IMR-90 (cell line): ENCODE measurements at regions not wholly inside any gene's neighbourhood (a gene's known extent, or its start where the extent isn't known, plus 50 kb on each side); places are given as distances from the start of the nearest gene placed in this dataset.

ENCODE experiments used
- ATAC-seq: fragments of 200-7000 bp; cut with Tn5 transposase; 2 replicates; pipeline ENCODE4 v1.9.1; 2020; ENCODE audit warnings: low read depth, mild to moderate bottlenecking, moderate library complexity
- BruUV-seq: library from RNA; stranded (reverse); fragments of 400-500 nt; replicated peaks from 2 replicates; lab custom pipeline; 2021; lab: Mats Ljungman, UMichigan
- CTCF ChIA-PET: fragments of 300-600 bp; formaldehyde crosslinking; extraction: SDS; loops from one replicate; lab custom pipeline; 2021; ENCODE audit warnings: antibody characterized with exemption; lab: Yijun Ruan, JAX
- POLR2A ChIA-PET: fragments of 300-600 bp; sonication (Branson Sonifier 250); formaldehyde crosslinking; loops from one replicate; lab custom pipeline; 2022; ENCODE audit warnings: antibody characterized with exemption; ENCODE audit not compliant: unreplicated experiment; lab: Charles Lee
- DNase-seq: peaks from one replicate; pipeline ENCODE4 v3.0.0; 2013
- H2AFZ ChIP-seq: replicated peaks from 2 replicates; pipeline ENCODE3; 2013; ENCODE audit warnings: low read length, mild to moderate bottlenecking; ENCODE audit not compliant: poor library complexity
- H2AK5ac ChIP-seq: 2 replicates; pipeline ENCODE4 v1.6.1; 2013; ENCODE audit warnings: low read depth, low read length, inconsistent platforms
- H2AK9ac ChIP-seq: replicated peaks from 2 replicates; pipeline ENCODE3; 2013; ENCODE audit warnings: mild to moderate bottlenecking, low read depth, low read length, moderate library complexity; ENCODE audit not compliant: poor library complexity
- H2BK120ac ChIP-seq: 2 replicates; pipeline ENCODE4 v1.6.1; 2013; ENCODE audit warnings: low read depth, low read length, inconsistent platforms
- H2BK15ac ChIP-seq: 3 replicates; pipeline ENCODE4 v1.6.1; 2013; ENCODE audit warnings: low read depth, low read length, inconsistent platforms
- H2BK20ac ChIP-seq: 2 replicates; pipeline ENCODE4 v1.6.1; 2013; ENCODE audit warnings: low read depth, mild to moderate bottlenecking, inconsistent platforms, low read length, moderate library complexity
- H2BK5ac ChIP-seq: 2 replicates; pipeline ENCODE4 v1.6.1; 2013; ENCODE audit warnings: mild to moderate bottlenecking, low read depth, low read length, inconsistent platforms; ENCODE audit not compliant: poor library complexity, severe bottlenecking
- H3K14ac ChIP-seq: replicated peaks from 2 replicates; pipeline ENCODE4 v1.6.1; 2013; ENCODE audit warnings: low read depth, low read length, inconsistent platforms
- H3K18ac ChIP-seq: 2 replicates; pipeline ENCODE4 v1.6.1; 2013; ENCODE audit warnings: low read depth, low read length, control low read depth
- H3K23ac ChIP-seq: 2 replicates; pipeline ENCODE4 v1.6.1; 2013; ENCODE audit warnings: low read depth, low read length, inconsistent platforms
- H3K27ac ChIP-seq: 2 replicates; pipeline ENCODE4 v1.5.1; 2013; ENCODE audit warnings: mild to moderate bottlenecking, control low read depth, low read length; ENCODE audit not compliant: insufficient read depth
- H3K27me3 ChIP-seq: 2 replicates; pipeline ENCODE4 v1.6.1; 2013; ENCODE audit warnings: low read length; ENCODE audit not compliant: control insufficient read depth, insufficient read depth
- H3K36me3 ChIP-seq: 2 replicates; pipeline ENCODE4 v1.6.1; 2013; ENCODE audit warnings: low read length, mixed read lengths; ENCODE audit not compliant: control insufficient read depth, insufficient read depth
- H3K4ac ChIP-seq: 2 replicates; pipeline ENCODE4 v1.6.1; 2013; ENCODE audit warnings: low read depth, low read length, inconsistent platforms
- H3K4me1 ChIP-seq: 2 replicates; pipeline ENCODE4 v1.6.1; 2013; ENCODE audit warnings: low read length, mixed read lengths; ENCODE audit not compliant: control insufficient read depth, insufficient read depth
- H3K4me2 ChIP-seq: 2 replicates; pipeline ENCODE4 v1.6.1; 2013; ENCODE audit warnings: low read depth, mild to moderate bottlenecking, control low read depth, low read length, moderate library complexity
- H3K4me3 ChIP-seq: 2 replicates; pipeline ENCODE4 v1.5.1; 2013; ENCODE audit warnings: low read depth, mild to moderate bottlenecking, control low read depth, low read length, moderate library complexity; ENCODE audit not compliant: insufficient read depth
- H3K56ac ChIP-seq: 2 replicates; pipeline ENCODE4 v1.6.1; 2013; ENCODE audit warnings: low read length, inconsistent platforms; ENCODE audit not compliant: insufficient read depth; ENCODE audit errors: extremely low read depth
- H3K79me1 ChIP-seq, 2 experiments: 2 replicates each; pipeline ENCODE4 v1.6.1; 2013; ENCODE audit warnings: low read length in 2 of 2, inconsistent platforms in 1 of 2, low read depth in 1 of 2
- H3K9ac ChIP-seq: 2 replicates; pipeline ENCODE4 v1.6.1; 2013; ENCODE audit warnings: low read depth, low read length, control low read depth
- H3K9me1 ChIP-seq: 2 replicates; pipeline ENCODE4 v1.6.1; 2013; ENCODE audit warnings: low read length, inconsistent platforms; ENCODE audit not compliant: insufficient read depth
- H3K9me3 ChIP-seq: 2 replicates; pipeline ENCODE4 v1.6.1; 2013; ENCODE audit warnings: low read length; ENCODE audit not compliant: control insufficient read depth, insufficient read depth
- H4K20me1 ChIP-seq: 2 replicates; pipeline ENCODE4 v1.6.1; 2013; ENCODE audit warnings: low read length, inconsistent platforms; ENCODE audit not compliant: insufficient read depth
- H4K5ac ChIP-seq: 2 replicates; pipeline ENCODE4 v1.6.1; 2013; ENCODE audit warnings: mild to moderate bottlenecking, low read depth, low read length, control low read depth
- H4K8ac ChIP-seq, 2 experiments: 2 replicates each; pipeline ENCODE4 v1.6.1; 2013; ENCODE audit warnings: low read depth in 2 of 2, low read length in 2 of 2, control low read depth in 1 of 2, inconsistent platforms in 1 of 2
- H4K91ac ChIP-seq: 2 replicates; pipeline ENCODE4 v1.6.1; 2013; ENCODE audit warnings: low read depth, low read length, inconsistent platforms; ENCODE audit not compliant: insufficient read depth
- BHLHE40 ChIP-seq: fragments of 150-350 bp; IDR thresholded peaks from 2 replicates; pipeline ENCODE4 v1.6.1; 2016; ENCODE audit warnings: mild to moderate bottlenecking, low read depth, low read length
- CEBPB ChIP-seq: IDR thresholded peaks from 2 replicates; pipeline ENCODE4 v1.6.1; 2012; ENCODE audit warnings: low read depth, low read length, improper control_type of control experiment
- CHD1 ChIP-seq: IDR thresholded peaks from 2 replicates; pipeline ENCODE4 v1.6.1; 2012; ENCODE audit warnings: low read depth, low read length, improper control_type of control experiment
- FOS ChIP-seq: fragments of 150-350 bp; IDR thresholded peaks from 2 replicates; pipeline ENCODE4 v1.6.1; 2016; ENCODE audit warnings: low read depth, low read length
- MAFK ChIP-seq: IDR thresholded peaks from 2 replicates; pipeline ENCODE4 v1.6.1; 2012; ENCODE audit warnings: low read depth, low read length, improper control_type of control experiment
- MAZ ChIP-seq: IDR thresholded peaks from 2 replicates; pipeline ENCODE4 v1.6.1; 2012; ENCODE audit warnings: low read depth, mild to moderate bottlenecking, low read length, improper control_type of control experiment, moderate library complexity, borderline replicate concordance
- MXI1 ChIP-seq: IDR thresholded peaks from 2 replicates; pipeline ENCODE4 v1.6.1; 2012; ENCODE audit warnings: low read depth, mild to moderate bottlenecking, low read length, moderate library complexity, borderline replicate concordance
- NFE2L2 ChIP-seq: fragments of 150-350 bp; IDR thresholded peaks from 2 replicates; pipeline ENCODE4 v1.6.1; 2016; ENCODE audit warnings: low read depth, mild to moderate bottlenecking, low read length
- POLR2A ChIP-seq: IDR thresholded peaks from 2 replicates; pipeline ENCODE4 v1.6.1; 2012; ENCODE audit warnings: mild to moderate bottlenecking, low read depth, low read length
- RAD21 ChIP-seq: IDR thresholded peaks from 2 replicates; pipeline ENCODE4 v1.6.1; 2012; ENCODE audit warnings: low read length, improper control_type of control experiment
- RCOR1 ChIP-seq: IDR thresholded peaks from 2 replicates; pipeline ENCODE4 v1.6.1; 2012; ENCODE audit warnings: mild to moderate bottlenecking, low read length, improper control_type of control experiment; ENCODE audit not compliant: insufficient replicate concordance
- RFX5 ChIP-seq: IDR thresholded peaks from 2 replicates; pipeline ENCODE4 v1.8.0; 2012; ENCODE audit warnings: low read depth, mild to moderate bottlenecking, low read length, moderate library complexity
- SMC3 ChIP-seq: fragments of 150-350 bp; IDR thresholded peaks from 2 replicates; pipeline ENCODE4 v1.6.1; 2016; ENCODE audit warnings: low read depth, mild to moderate bottlenecking, antibody characterized with exemption, low read length, moderate library complexity
- WGBS, 2 experiments: methylation state at CpG; one replicate each; pipeline versions ENCODE4 v1.1.5 to v1.1.7; 2013; ENCODE audit warnings: missing lambda C conversion rate in 2 of 2; ENCODE audit not compliant: insufficient read length in 1 of 2; ENCODE audit errors: extremely low coverage in 2 of 2; 5-methylcytosine and 5-hydroxymethylcytosine counted together
- dilution Hi-C: fragments of 300-500 bp; cut with HindIII; formaldehyde crosslinking; loops from one replicate; pipeline ENCODE4 v1.14.3; 2018; ENCODE audit warnings: low sequenced_read_pairs; ENCODE audit not compliant: unreplicated experiment
- in situ Hi-C: fragments of 300-500 bp; cut with MboI; formaldehyde crosslinking; loops from 3 replicates; pipeline ENCODE4 v1.14.3; 2019; ENCODE audit warnings: low sequenced_read_pairs, inconsistent platforms, mixed read lengths
- intact Hi-C: fragments of 100-400 bp; cut with micrococcal nuclease; formaldehyde crosslinking; loops from 2 replicates; pipeline ENCODE4 v1.10.0; 2022
- TF ChIP-seq, protein P1 (sequence below): conservative IDR thresholded peaks from 2 replicates; pipeline ENCODE4 v1.5.1; 2012; ENCODE audit warnings: mild to moderate bottlenecking, low read depth, low read length, improper control_type of control experiment
- TF ChIP-seq, protein P2 (sequence below): fragments of 150-350 bp; IDR thresholded peaks from 2 replicates; pipeline ENCODE4 v1.6.1; 2016; ENCODE audit warnings: low read depth, mild to moderate bottlenecking, low read length, moderate library complexity, borderline replicate concordance
- TF ChIP-seq, protein P3 (sequence below): fragments of 150-350 bp; IDR thresholded peaks from 2 replicates; pipeline ENCODE4 v1.6.1; 2017; ENCODE audit warnings: mild to moderate bottlenecking, antibody characterized with exemption, low read length, low read depth

DNA sequence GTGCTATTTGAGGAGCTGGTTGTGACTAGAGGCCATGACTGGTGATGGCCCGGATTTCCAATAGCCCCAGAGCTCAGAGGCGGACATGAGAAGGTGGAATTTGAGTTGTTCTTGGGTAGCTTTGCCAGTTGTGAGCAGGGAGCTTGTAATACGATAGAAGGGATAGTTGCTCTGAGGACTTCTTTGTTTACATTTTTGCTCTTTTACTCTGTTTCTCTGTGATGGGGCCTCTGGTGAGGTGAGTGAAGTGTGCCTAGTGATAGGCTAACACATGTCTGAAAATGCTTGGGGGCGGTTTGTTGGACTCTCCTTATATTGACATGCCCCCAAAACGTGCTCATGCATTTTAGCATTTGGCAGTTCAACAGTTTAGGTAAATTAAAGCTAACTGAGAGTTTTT, 365.1 kb downstream of the DDX10 start:
- Histone ChIP-seq H3K27me3 (no peaks in the 10 kb centered on the region), H2AK5ac (no peak overlapping the region), H3K9ac (no peak overlapping the region), H2BK120ac (no peak overlapping the region), H3K79me1 (no peaks in the 10 kb centered on the region), H4K20me1 (no peaks in the 10 kb centered on the region), H4K91ac (no peak overlapping the region), H3K27ac (no peak overlapping the region), H3K4me1 (peaks cover 6% of the 10 kb centered on the region), H2BK15ac (no peak overlapping the region), H3K18ac (no peak overlapping the region), H3K4me3 (no peak overlapping the region), H3K9me3 (no peaks in the 10 kb centered on the region), H3K56ac (no peak overlapping the region), H4K5ac (no peak overlapping the region), H4K8ac (no peak overlapping the region), H3K4me2 (peak overlapping the region; percentile 41; the same call in 1 of the 2 replicates), H3K9me1 (no peaks in the 10 kb centered on the region), H3K23ac (no peak overlapping the region), H2AFZ (no peak overlapping the region), H3K4ac (0 out of 2 replicates have a peak overlapping the region, but pooled peaks have one; percentile 39), H2BK20ac (no peak overlapping the region), H3K14ac (no peak overlapping the region), H2AK9ac (no peak overlapping the region), H2BK5ac (no peak overlapping the region), H3K36me3 (no peaks in the 10 kb centered on the region)
- intact Hi-C loops = loop anchor here (5.0 kb wide), 1 partner anchor 103 kb away; no protein-coding TSS in a partner anchor
- in situ Hi-C loops = no loop called here
- TF ChIP-seq MXI1 (no peak), RAD21 (no peak), SMC3 (no peak), FOS (no peak), MAFK (no peak), CHD1 (no peak), CEBPB (no peak), NFE2L2 (no peak), RFX5 (no peak), BHLHE40 (no peak), RCOR1 (no peak), POLR2A (no peak), MAZ (no peak)
- TF ChIP-seq, protein P1, sequence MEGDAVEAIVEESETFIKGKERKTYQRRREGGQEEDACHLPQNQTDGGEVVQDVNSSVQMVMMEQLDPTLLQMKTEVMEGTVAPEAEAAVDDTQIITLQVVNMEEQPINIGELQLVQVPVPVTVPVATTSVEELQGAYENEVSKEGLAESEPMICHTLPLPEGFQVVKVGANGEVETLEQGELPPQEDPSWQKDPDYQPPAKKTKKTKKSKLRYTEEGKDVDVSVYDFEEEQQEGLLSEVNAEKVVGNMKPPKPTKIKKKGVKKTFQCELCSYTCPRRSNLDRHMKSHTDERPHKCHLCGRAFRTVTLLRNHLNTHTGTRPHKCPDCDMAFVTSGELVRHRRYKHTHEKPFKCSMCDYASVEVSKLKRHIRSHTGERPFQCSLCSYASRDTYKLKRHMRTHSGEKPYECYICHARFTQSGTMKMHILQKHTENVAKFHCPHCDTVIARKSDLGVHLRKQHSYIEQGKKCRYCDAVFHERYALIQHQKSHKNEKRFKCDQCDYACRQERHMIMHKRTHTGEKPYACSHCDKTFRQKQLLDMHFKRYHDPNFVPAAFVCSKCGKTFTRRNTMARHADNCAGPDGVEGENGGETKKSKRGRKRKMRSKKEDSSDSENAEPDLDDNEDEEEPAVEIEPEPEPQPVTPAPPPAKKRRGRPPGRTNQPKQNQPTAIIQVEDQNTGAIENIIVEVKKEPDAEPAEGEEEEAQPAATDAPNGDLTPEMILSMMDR = no peak
- TF ChIP-seq, protein P2, sequence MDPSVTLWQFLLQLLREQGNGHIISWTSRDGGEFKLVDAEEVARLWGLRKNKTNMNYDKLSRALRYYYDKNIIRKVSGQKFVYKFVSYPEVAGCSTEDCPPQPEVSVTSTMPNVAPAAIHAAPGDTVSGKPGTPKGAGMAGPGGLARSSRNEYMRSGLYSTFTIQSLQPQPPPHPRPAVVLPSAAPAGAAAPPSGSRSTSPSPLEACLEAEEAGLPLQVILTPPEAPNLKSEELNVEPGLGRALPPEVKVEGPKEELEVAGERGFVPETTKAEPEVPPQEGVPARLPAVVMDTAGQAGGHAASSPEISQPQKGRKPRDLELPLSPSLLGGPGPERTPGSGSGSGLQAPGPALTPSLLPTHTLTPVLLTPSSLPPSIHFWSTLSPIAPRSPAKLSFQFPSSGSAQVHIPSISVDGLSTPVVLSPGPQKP = no peak
- TF ChIP-seq, protein P3, sequence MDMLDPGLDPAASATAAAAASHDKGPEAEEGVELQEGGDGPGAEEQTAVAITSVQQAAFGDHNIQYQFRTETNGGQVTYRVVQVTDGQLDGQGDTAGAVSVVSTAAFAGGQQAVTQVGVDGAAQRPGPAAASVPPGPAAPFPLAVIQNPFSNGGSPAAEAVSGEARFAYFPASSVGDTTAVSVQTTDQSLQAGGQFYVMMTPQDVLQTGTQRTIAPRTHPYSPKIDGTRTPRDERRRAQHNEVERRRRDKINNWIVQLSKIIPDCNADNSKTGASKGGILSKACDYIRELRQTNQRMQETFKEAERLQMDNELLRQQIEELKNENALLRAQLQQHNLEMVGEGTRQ = no peak
- DNase-seq = no peak
- ChIA-PET POLR2A (no interaction called here), CTCF (no interaction called here)
- no CpG with 5 or more reads among the region's 5 CpGs for WGBS, 2 experiments
- BruUV-seq = no TSS peak
- peak; percentile 63 for ATAC-seq
- dilution Hi-C loops = no loop called here
